ENCODE measurements at regions not wholly inside any gene's neighbourhood (a gene's known extent, or its start where the extent isn't known, plus 50 kb on each side); places are given as distances from the start of the nearest gene placed in this dataset.

DNA sequence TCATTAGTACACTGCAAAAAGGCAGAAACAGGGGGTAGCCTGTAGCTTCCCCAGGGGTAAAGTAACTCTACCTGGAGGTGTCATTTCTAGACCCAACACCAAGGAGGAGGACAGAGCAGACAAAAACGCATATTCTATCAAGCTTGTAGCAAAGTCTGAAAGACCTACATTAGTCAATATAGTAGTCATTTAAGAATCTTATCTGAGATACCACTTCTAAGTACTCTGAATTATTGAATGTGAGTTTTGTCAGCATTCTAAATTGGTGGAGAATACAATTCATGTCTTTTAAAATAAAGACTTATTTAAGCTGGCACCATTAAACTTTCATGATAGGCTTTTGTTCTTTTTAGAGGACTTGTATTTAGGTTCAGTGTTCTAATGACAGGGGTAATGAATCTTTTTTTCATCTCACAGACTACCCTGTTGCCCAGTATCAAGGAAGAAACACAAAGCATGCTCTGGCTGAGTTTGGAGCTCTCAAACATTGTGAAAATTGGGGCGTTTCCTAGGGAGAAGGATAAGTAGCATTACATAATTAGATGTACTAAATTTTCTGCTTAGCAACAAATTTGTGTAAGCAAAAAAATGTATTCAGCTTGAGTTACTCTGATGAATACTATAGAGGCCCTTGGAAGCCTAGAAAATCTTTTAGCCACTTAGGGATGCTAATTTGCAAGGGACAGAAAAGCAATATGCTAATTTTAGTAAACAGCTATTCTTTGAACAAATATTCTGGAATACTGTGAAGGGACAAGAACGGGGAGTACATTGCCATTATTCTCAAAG is 255.4 kb upstream of the HSF2 start:
- H3K27ac ChIP-seq = no peak overlapping the region
- CTCF ChIA-PET = interaction anchor here (1.0 kb wide), 1 partner anchor 28 kb away, joined by 3 read pairs; no protein-coding TSS in a partner anchor
- DNase-seq (ENCODE audit: low spot score) = no peak
- TF ChIP-seq CTCF (conservative IDR thresholded peaks at IDR 0.05; ENCODE audit: low read depth) = no peak
- POLR2A ChIA-PET (ENCODE audit: low non-redundant PET) = no interaction called here

GRCh38 chr6:122145246-122145645 is 254.2 kb upstream of the HSF2 start:
- ChIA-PET POLR2A (ENCODE audit: low non-redundant PET) (no interaction called here), CTCF (no interaction called here)
- H3K27ac ChIP-seq = no peak overlapping the region
- no peak for DNase-seq (ENCODE audit: low spot score)
- TF ChIP-seq CTCF (conservative IDR thresholded peaks at IDR 0.05; ENCODE audit: low read depth) = no peak

DNA sequence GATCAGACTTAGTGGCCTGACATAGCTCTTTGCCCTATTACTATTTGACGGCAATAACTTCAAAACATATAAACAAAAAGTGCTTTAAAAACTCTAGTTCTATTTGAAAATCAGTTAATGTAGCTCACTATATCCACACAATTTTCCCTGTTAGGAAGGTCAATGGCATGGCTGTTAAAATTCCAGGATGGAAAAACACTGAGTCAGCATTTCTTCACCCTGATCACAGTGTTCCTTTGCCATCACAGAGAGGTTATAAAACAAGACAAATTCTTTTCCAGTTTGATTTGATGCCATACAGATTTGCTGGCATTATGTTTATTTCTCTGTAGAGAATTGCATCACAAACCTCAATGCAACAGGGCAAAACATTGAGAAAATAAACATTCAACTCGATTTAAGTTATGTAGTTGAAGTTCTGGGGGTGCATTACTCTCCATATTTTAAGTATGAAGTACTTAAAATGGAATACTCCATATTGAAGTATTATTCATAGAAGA is 253.7 kb upstream of the HSF2 start:
- no peak overlapping the region for H3K27ac ChIP-seq
- TF ChIP-seq CTCF (conservative IDR thresholded peaks at IDR 0.05; ENCODE audit: low read depth) = no peak
- no peak for DNase-seq (ENCODE audit: low spot score)
- ChIA-PET POLR2A (ENCODE audit: low non-redundant PET) (no interaction called here), CTCF (no interaction called here)

DNA sequence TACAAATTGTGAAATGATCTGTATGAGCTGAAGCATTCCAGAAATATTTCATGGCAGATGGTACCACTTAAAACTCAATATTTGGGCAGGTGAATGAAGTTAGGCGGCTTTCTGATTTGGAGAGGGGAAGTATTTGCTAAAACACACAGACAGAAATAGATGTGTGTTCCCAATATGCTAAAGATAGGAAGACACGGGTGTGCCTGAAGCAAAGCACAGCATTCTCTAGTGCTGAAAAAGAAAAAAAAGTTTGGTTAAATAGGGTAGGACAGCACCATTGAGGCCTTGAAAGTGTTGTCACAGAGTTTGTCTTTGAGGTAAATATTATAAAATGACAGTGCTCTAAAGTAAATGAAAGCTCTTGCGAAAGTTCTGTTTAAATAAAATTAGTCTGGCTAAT is 252.2 kb upstream of the HSF2 start:
- no peak for TF ChIP-seq CTCF (conservative IDR thresholded peaks at IDR 0.05; ENCODE audit: low read depth)
- ChIA-PET CTCF (interaction anchor here (0.7 kb wide), 1 partner anchor 285 kb away, joined by 3 read pairs; no protein-coding TSS in a partner anchor), POLR2A (ENCODE audit: low non-redundant PET) (no interaction called here)
- DNase-seq (ENCODE audit: low spot score) = no peak
- H3K27ac ChIP-seq = no peak overlapping the region

DNA sequence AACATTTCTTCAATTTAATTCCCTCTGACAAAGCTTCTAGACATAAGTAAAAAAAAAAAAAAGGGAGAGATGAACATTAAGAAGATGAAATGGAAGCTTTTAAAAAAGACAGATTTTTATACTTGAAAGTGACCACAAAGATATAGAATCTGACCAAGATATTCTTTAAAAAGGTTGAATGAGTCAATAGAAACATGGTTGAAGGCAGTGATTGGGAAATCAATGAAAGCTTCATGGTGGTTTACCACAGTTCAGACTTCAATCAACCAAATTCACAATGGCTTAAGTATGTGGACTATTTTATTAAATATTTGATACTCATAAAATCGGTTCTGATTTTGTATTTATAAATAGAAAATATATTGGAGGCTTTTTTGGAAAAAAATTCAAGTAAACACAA is 248.4 kb upstream of the HSF2 start:
- CTCF ChIA-PET = interaction anchor here (0.6 kb wide), 2 partner anchors 11 to 1064 kb away, joined by 3 read pairs; no protein-coding TSS in a partner anchor
- no peak for TF ChIP-seq CTCF (conservative IDR thresholded peaks at IDR 0.05; ENCODE audit: low read depth)
- no peak overlapping the region for H3K27ac ChIP-seq
- POLR2A ChIA-PET (ENCODE audit: low non-redundant PET) = no interaction called here
- no peak for DNase-seq (ENCODE audit: low spot score)

GRCh38 chr6:122151763-122152162 is 247.7 kb upstream of the HSF2 start:
- TF ChIP-seq CTCF (conservative IDR thresholded peaks at IDR 0.05; ENCODE audit: low read depth) = no peak

More at GRCh38 chr6:122151763-122152162, 247.7 kb upstream of the HSF2 start:
- H3K27ac ChIP-seq = no peak overlapping the region
- ChIA-PET CTCF (no interaction called here), POLR2A (ENCODE audit: low non-redundant PET) (no interaction called here)
- no peak for DNase-seq (ENCODE audit: low spot score)

Data from RWPE1 (cell line).